Activated T-cell treated with anti-CD3 and anti-CD28 coated beads, Interleukin-2, amount 50 U/mL, for 4 hours (primary cell): ENCODE measurements at regions not wholly inside any gene's neighbourhood (a gene's known extent, or its start where the extent isn't known, plus 50 kb on each side); places are given as distances from the start of the nearest gene placed in this dataset.

Experiments
- ATAC-seq, 2 donors: fragments of 200-7000 bp; cut with Tn5 transposase; one replicate each; pipeline ENCODE4 v1.10.0; 2021
- DNase-seq: peaks from one replicate; pipeline ENCODE4 v3.0.0-alpha.2; 2020
- H3K27me3 Mint-ChIP-seq: one replicate; pipeline ENCODE4 v1.8.0; 2021; ENCODE audit warnings: low read depth, mixed read lengths
- H3K36me3 Mint-ChIP-seq: one replicate; pipeline ENCODE4 v1.8.0; 2022; ENCODE audit warnings: mixed read lengths; ENCODE audit not compliant: insufficient read depth
- H3K4me1 Mint-ChIP-seq: one replicate; pipeline ENCODE4 v1.8.0; 2021; ENCODE audit warnings: low read depth, mixed read lengths
- H3K4me3 Mint-ChIP-seq: one replicate; pipeline ENCODE4 v1.8.0; 2021; ENCODE audit warnings: mild to moderate bottlenecking, moderate library complexity, mixed read lengths
- H3K9me3 Mint-ChIP-seq: one replicate; pipeline ENCODE4 v1.8.0; 2021; ENCODE audit warnings: mixed read lengths

DNA sequence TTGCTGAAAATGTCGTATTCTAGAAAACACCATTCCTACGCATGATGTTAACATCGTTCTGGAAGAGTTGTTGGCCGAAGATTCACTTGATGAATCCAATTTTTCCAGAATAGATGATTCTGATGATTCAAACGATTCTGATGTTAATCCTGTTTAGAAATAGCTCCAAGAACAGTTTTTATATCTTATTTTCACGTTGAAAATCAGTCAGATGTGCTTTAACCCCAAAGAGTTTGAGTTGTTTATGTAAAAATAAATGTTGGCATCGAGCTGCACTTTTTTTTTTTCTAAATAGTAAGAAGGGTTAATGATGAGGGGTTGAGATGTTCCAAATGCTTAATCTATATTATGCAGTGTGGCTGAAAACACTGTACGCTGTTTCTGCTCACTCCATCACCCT, 99.9 kb upstream of the LINC00305 start:
- Mint-ChIP-seq H3K4me3 (no peak overlapping the region), H3K4me1 (no peaks in the 10 kb centered on the region), H3K27me3 (peaks cover 3% of the 10 kb centered on the region), H3K36me3 (no peaks in the 10 kb centered on the region), H3K9me3 (peaks cover 4% of the 10 kb centered on the region)
- ATAC-seq = no peak
- no peak for DNase-seq

GRCh38 chr18:64245126-64245861, 96.4 kb upstream of the LINC00305 start:
- H3K27me3 Mint-ChIP-seq = peaks cover 3% of the 10 kb centered on the region
- no peaks in the 10 kb centered on the region for H3K36me3 Mint-ChIP-seq
- H3K4me3 Mint-ChIP-seq = no peak overlapping the region
- ATAC-seq (no peak), DNase-seq (no peak)
- H3K4me1 Mint-ChIP-seq = no peaks in the 10 kb centered on the region
- peaks cover 4% of the 10 kb centered on the region for H3K9me3 Mint-ChIP-seq

GRCh38 chr18:64244571-64244970, 95.7 kb upstream of the LINC00305 start:
- Mint-ChIP-seq H3K4me3 (no peak overlapping the region), H3K36me3 (no peaks in the 10 kb centered on the region), H3K9me3 (peaks cover 4% of the 10 kb centered on the region), H3K27me3 (peaks cover 3% of the 10 kb centered on the region), H3K4me1 (no peaks in the 10 kb centered on the region)
- ATAC-seq = no peak
- no peak for DNase-seq

GRCh38 chr18:64240316-64240715, 91.4 kb upstream of the LINC00305 start:
- ATAC-seq (no peak), DNase-seq (no peak)
- Mint-ChIP-seq H3K4me1 (no peaks in the 10 kb centered on the region), H3K4me3 (no peak overlapping the region), H3K27me3 (no peaks in the 10 kb centered on the region), H3K36me3 (no peaks in the 10 kb centered on the region), H3K9me3 (no peaks in the 10 kb centered on the region)

DNA sequence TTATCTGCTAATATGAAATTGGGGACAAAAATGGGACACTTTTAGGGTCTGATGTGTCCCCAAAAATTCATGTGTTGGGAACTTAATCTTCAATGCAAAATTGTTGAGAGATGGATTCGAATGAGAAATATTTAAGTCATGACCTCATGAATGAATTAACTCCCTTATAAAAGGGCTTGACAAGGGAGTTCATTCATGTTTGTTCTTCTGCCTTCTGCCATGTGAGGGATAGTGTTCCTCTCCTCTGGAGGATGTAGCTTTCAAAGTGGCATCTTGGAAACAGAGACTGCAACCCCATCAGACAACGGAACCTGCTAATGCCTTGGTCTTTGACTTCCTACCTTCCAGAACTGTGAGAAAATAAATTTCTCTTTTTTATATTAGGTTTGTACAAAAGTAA, 89.2 kb upstream of the LINC00305 start:
- ATAC-seq (no peak), DNase-seq (no peak)
- no peaks in the 10 kb centered on the region for H3K27me3 Mint-ChIP-seq
- H3K36me3 Mint-ChIP-seq = no peaks in the 10 kb centered on the region
- H3K4me1 Mint-ChIP-seq = no peaks in the 10 kb centered on the region
- H3K4me3 Mint-ChIP-seq = no peak overlapping the region
- no peaks in the 10 kb centered on the region for H3K9me3 Mint-ChIP-seq

- Mint-ChIP-seq H3K27me3 (no peaks in the 10 kb centered on the region), H3K4me3 (no peak overlapping the region), H3K4me1 (no peaks in the 10 kb centered on the region), H3K9me3 (peaks cover 5% of the 10 kb centered on the region), H3K36me3 (no peaks in the 10 kb centered on the region)
- DNase-seq (no peak), ATAC-seq (no peak)
Measured at GRCh38 chr18:64234321-64234720, 85.4 kb upstream of the LINC00305 start.

DNA sequence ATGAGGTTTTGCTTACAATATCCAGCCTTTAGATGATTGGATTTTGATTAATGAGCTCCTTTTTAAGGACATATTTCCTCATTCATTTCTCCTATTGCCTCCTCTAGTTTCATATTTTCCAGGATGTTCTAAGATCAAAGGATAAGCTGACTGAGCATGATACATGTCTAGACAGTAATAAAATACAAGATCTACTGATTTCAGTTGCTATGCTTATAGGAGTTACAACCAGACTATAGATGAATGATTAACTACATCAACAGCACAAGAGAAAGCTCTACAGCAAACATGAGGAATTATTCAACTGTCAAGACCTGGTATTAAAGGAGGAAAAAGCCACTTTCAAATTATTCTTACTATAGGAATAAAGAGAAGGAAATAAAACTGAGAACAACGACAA, 85.0 kb upstream of the LINC00305 start:
- no peaks in the 10 kb centered on the region for H3K36me3 Mint-ChIP-seq
- H3K4me3 Mint-ChIP-seq = no peak overlapping the region
- peaks cover 5% of the 10 kb centered on the region for H3K9me3 Mint-ChIP-seq
- ATAC-seq (no peak), DNase-seq (no peak)
- H3K4me1 Mint-ChIP-seq = no peaks in the 10 kb centered on the region
- no peaks in the 10 kb centered on the region for H3K27me3 Mint-ChIP-seq

DNA sequence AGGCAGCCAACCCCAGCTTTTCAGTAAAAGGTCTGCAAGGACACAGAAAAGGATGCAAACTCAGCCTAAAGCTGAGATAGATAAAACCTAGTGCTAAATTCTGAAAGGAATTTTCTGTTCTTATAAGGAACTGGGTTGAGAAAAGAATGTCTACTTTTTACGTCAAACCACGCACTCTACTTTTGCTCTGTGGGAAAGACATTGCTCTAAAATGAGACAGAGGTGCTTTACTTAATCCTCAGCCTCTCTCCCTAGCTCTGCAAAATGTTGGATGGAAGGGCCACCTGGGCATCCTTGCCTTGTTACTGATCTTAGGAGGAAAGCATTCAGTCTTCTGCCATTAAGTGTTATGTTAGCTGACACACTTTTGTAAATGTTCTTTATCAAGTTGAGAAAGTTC, 72.1 kb upstream of the LINC00305 start:
- Mint-ChIP-seq H3K36me3 (no peaks in the 10 kb centered on the region), H3K9me3 (no peaks in the 10 kb centered on the region), H3K27me3 (no peaks in the 10 kb centered on the region), H3K4me3 (no peak overlapping the region), H3K4me1 (no peaks in the 10 kb centered on the region)
- DNase-seq = no peak
- ATAC-seq = no peak

- Mint-ChIP-seq H3K27me3 (peaks cover under 1% of the 10 kb centered on the region), H3K4me3 (no peak overlapping the region), H3K36me3 (no peaks in the 10 kb centered on the region), H3K9me3 (no peaks in the 10 kb centered on the region), H3K4me1 (no peaks in the 10 kb centered on the region)
- no peak for DNase-seq
- no peak for ATAC-seq
Measured at GRCh38 chr18:64219517-64219916, 70.6 kb upstream of the LINC00305 start.

DNA sequence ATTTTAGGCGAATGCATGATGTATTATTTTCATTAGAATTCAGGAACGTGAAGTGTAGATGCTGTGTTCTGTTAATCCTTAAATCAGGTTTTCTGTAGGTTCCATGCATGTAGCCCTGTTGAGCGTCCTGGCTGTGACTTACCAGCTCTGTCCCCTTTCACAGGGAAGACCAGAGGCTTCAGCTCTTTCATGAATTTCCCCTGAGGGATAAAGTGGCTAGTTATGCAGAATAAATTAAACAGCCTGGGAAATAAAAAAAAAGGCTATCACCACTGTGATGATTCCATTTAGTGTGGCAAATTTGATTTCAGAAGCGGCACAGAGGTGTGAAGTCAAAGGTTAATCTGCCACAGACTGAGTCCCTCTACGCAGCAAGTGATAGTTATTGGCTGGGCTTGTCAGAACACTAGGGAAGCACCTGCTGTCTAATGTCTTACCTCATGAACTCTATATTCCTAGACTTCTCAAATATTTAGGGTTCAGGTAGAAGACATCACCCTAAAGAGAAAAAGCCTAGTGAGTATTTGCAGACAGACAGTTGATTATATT, 61.6 kb upstream of the LINC00305 start:
- peaks cover 1% of the 10 kb centered on the region for H3K27me3 Mint-ChIP-seq
- no peak for ATAC-seq

DNA sequence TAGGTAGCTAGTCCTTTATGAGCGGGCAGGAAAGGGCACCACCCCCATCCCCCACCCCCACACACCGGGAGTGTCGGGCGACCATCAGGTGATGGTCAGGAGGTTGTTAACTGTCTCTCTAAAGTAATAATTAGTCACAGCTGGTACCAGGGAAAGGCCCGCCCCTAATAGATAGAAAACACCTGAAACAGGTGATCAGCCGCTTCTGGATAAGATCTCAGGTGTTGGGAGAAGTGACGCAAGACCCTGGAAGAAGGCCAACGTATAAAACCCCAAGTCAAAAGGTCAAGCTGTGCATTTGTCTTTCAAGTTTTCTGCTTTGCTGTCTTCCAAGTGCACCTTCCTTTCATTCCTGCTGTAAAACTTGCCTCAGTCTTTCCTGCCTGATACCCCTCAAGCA, 59.6 kb upstream of the LINC00305 start:
- ATAC-seq = no peak
- H3K4me1 Mint-ChIP-seq = peaks cover 16% of the 10 kb centered on the region
- no peak overlapping the region for H3K4me3 Mint-ChIP-seq
- no peaks in the 10 kb centered on the region for H3K27me3 Mint-ChIP-seq
- DNase-seq = no peak
- H3K36me3 Mint-ChIP-seq = no peaks in the 10 kb centered on the region
- no peaks in the 10 kb centered on the region for H3K9me3 Mint-ChIP-seq

More for the DNA sequence above, 61.6 kb upstream of the LINC00305 start:
- H3K4me1 Mint-ChIP-seq = peaks cover 16% of the 10 kb centered on the region
- no peaks in the 10 kb centered on the region for H3K9me3 Mint-ChIP-seq
- DNase-seq = no peak
- H3K4me3 Mint-ChIP-seq = no peak overlapping the region
- no peaks in the 10 kb centered on the region for H3K36me3 Mint-ChIP-seq

GRCh38 chr18:64207820-64208219, 58.9 kb upstream of the LINC00305 start:
- Mint-ChIP-seq H3K9me3 (no peaks in the 10 kb centered on the region), H3K36me3 (no peaks in the 10 kb centered on the region), H3K27me3 (no peaks in the 10 kb centered on the region), H3K4me1 (peaks cover 16% of the 10 kb centered on the region), H3K4me3 (peak overlapping the region; percentile 45)
- DNase-seq (no peak), ATAC-seq (no peak)

GRCh38 chr18:64203295-64203694, 54.4 kb upstream of the LINC00305 start:
- ATAC-seq = no peak
- Mint-ChIP-seq H3K4me3 (no peak overlapping the region), H3K4me1 (peaks cover 13% of the 10 kb centered on the region), H3K27me3 (no peaks in the 10 kb centered on the region), H3K9me3 (no peaks in the 10 kb centered on the region), H3K36me3 (no peaks in the 10 kb centered on the region)
- DNase-seq = no peak

GRCh38 chr18:64202863-64203262, 54.0 kb upstream of the LINC00305 start:
- Mint-ChIP-seq H3K9me3 (no peaks in the 10 kb centered on the region), H3K27me3 (no peaks in the 10 kb centered on the region), H3K4me3 (no peak overlapping the region), H3K36me3 (no peaks in the 10 kb centered on the region), H3K4me1 (peaks cover 8% of the 10 kb centered on the region)
- DNase-seq (no peak), ATAC-seq (no peak)

DNA sequence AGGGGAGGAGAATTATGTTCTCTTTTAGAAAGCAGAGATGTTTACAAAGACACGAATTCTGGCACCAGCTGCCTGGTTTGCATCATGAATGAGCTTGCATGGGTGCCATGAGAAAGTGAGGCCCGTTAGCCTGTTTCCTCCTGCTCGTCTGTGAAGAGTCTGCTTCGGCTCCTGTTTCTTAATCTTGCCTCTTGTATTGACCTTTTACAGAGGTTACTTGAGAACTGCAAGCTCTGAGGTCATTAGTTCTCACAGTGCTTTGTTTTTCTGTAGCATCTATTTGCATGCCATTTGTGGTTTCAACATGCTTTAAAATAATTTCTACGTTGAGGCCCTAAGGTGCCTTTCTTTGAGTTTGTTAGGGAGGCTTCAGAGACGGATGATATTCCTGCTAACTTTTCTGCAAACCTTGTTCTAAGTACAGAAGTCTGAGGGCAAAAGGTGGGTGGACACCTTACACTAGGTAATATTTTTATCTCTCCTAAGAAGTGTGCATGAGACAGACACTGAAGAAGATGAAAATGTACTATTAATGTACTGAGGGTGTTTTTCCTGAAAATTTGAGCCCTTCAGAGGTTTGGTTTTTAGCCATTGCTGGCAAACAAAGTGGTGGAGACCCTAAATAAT, 53.4 kb upstream of the LINC00305 start:
- Mint-ChIP-seq H3K36me3 (no peaks in the 10 kb centered on the region), H3K4me1 (peaks cover 3% of the 10 kb centered on the region), H3K4me3 (no peak overlapping the region), H3K9me3 (no peaks in the 10 kb centered on the region), H3K27me3 (no peaks in the 10 kb centered on the region)
- ATAC-seq (no peak), DNase-seq (no peak)
